AG10803 (cell line): ENCODE measurements at regions not wholly inside any gene's neighbourhood (a gene's known extent, or its start where the extent isn't known, plus 50 kb on each side); places are given as distances from the start of the nearest gene placed in this dataset.
"Not testable (repeated sequence)": the region's sequence is repeated elsewhere in the genome, so short reads cannot be mapped to it uniquely, and the experiment has no call there.

Experiments used
- DNase-seq: peaks from one replicate; pipeline ENCODE4 v3.0.0; 2010; ENCODE audit warnings: low read depth
- H3K4me3 ChIP-seq: 2 replicates; pipeline ENCODE4 v1.5.1; 2011; ENCODE audit warnings: mild to moderate bottlenecking, low read length, control low read depth
- TF ChIP-seq, protein P1 (sequence below): conservative IDR thresholded peaks from 2 replicates; pipeline ENCODE4 v1.5.1; 2011; ENCODE audit warnings: mild to moderate bottlenecking, low read length, control low read depth, inconsistent platforms

DNA sequence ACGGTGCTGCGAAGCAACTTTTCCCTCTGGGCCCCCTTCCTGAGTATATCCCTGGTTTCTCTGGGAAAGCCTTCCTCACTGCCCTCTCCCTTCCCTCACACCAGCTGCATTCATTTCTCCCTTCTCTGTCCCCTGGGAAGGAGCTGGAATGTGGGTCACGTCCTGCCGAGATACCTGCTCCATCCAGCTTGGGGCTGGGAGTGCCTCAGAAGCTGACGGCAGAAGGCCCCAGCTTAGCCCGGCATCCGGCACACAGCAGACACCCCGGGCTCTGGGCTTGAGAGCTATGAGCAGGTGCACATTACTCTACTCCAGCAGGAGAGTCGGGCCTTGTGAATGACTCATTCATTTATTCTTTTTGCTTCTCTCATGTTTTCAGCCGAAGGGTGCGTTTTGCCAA, 170.6 kb downstream of the TEX29 start:
- no peak overlapping the region for H3K4me3 ChIP-seq
- no peak for DNase-seq
- TF ChIP-seq, protein P1, sequence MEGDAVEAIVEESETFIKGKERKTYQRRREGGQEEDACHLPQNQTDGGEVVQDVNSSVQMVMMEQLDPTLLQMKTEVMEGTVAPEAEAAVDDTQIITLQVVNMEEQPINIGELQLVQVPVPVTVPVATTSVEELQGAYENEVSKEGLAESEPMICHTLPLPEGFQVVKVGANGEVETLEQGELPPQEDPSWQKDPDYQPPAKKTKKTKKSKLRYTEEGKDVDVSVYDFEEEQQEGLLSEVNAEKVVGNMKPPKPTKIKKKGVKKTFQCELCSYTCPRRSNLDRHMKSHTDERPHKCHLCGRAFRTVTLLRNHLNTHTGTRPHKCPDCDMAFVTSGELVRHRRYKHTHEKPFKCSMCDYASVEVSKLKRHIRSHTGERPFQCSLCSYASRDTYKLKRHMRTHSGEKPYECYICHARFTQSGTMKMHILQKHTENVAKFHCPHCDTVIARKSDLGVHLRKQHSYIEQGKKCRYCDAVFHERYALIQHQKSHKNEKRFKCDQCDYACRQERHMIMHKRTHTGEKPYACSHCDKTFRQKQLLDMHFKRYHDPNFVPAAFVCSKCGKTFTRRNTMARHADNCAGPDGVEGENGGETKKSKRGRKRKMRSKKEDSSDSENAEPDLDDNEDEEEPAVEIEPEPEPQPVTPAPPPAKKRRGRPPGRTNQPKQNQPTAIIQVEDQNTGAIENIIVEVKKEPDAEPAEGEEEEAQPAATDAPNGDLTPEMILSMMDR: no peak

DNA sequence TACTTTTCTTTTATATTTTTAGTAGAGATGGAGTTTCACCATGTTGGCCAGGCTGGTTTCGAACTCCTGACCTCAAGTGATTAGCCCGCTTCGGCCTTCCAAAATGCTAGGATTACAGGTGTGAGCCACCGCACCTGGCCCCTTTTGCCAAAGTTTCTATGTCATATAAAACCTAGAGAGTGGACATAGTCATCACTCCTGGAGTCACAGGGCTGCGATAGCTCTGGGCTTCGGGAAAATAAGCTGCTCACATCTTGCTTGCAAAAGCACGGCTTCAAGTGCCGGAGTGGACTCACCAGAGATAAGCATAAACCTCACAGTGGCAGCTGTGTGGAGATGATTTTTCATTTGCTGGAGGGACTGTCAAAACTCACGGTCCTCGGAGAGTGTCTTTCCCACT, 171.2 kb downstream of the TEX29 start:
- no peak for DNase-seq
- no peak overlapping the region for H3K4me3 ChIP-seq
- TF ChIP-seq, protein P1: no peak

DNA sequence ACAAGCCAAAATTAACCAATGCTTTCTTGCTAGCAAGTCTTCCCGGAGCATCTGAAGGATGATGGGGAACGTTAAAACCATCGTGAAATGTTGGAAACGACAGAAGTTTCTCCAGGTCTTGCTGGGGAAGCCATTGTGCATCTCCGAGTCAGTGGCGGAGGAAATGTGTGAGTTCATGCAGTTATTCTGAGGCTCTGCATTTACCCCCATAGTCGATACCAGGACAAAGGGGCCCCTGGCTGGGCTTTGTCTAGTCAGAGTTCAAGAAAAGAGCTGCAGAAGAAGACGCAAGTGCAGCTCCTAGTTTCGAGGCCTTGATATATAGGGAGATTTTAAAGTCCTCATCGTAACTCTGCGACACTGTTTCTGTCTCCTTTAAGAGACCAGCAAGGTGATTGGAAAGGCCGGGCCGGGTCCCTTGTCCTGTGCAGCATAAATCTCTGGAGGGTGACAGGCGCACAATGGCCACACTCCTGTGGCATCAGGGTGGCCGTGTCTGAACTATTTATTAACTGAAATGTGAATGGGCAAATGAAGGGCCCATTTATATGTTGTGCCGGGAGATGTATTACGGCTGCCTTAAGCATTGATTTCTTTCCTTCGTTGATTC, 172.0 kb downstream of the TEX29 start:
- H3K4me3 ChIP-seq: no peak overlapping the region
- no peak for DNase-seq
- TF ChIP-seq, protein P1: no peak

DNA sequence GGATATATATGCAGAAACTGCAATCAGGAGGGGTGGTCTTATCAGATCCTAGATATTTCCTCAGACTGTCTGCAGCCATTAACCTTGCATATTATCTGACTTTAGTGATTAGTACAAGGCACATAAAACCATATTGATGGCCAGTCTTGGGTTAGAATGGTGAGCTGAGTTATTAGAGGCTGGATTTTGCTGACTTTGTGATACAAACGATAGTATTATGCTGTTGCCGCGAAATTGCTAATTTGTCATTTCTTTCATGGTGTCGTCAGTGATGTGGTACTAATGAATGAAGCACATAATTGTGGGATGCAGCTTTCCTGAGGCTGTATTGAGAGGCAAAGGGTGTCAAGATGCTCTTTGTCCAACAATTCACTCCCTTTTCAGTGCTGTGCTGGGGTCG, 172.5 kb downstream of the TEX29 start:
- TF ChIP-seq, protein P1: no peak
- DNase-seq: no peak
- H3K4me3 ChIP-seq: no peak overlapping the region

DNA sequence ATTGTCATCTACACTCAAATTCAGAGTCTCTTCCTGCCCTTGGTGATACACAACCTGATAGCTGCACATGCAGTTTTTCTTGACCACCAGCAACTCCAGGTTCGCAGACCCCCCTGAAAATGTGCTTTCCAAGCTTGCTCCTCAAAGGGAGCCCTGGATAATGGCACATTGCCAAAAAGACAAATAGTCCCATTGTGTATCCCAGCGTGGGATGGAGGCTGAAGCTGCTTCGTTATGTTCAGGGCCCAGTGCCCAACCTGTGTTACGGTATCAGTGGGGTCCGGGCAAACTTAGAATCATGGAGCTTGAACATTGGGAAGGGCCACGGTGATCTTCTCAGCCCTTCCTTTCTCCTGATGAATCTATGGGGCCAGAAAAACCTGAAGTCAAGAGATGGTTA, 173.0 kb downstream of the TEX29 start:
- no peak for DNase-seq
- TF ChIP-seq, protein P1: no peak
- H3K4me3 ChIP-seq: no peak overlapping the region

DNA sequence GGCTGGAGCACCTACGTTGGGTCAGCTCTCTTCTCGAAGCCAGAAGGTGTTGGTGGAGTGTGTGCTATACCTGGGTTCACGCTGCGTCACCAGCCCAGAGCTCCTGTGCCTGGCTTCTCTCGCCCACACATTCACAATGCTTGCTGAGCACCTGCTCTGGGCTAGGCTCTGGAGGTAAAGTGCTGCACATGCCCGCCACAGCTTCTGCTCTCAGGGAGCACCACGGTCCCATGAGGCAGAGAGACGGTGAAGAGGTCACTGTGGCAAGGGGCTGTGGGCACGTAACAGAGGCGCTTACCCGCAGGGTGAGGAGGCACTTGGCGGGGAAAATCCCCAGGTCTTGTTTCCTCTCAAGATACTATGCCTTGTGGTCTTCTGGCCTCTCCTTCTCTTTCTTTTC, 174.2 kb downstream of the TEX29 start:
- TF ChIP-seq, protein P1: no peak
- no peak overlapping the region for H3K4me3 ChIP-seq
- DNase-seq: no peak

DNA sequence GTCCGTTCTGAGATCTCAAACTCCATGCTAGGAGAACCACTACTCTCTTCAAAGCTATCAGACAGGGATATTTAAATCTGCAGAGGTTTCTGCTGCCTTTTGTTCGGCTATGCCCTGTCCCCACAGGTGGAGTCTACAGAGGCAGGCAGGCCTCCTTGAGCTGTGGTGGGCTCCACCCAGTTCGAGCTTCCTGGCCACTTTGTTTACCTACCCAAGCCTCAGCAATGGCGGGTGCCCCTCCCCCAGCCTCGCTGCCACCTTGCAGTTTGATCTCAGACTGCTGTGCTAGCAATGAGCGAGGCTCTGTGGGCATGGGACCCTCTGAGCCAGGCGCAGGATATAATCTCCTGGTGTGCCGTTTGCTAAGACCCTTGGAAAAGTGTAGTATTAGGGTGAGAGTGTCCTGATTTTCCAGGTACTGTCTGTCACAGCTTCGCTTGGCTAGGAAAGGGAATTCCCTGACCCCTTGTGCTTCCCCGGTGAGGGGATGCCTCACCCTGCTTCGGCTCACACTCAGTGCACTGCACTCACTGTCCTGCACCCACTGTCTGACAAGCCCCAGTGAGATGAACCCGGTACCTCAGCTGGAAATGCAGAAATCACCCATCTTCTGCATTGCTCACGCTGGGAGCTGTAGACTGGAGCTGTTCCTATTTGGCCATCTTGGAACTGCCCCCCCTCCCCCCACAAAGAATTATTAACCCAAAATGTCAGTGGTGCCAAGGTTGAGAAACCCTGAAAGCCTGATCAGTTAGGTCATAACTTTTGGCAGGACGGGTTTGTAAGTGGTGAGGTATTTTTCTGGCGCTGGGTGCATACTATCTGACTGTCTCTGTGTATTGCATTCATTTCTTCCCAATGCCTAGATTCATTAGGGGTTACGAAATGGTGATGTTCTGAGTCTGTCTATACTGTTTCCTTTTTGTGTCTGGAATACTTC, 181.4 kb downstream of the TEX29 start:
- not testable (repeated sequence) for H3K4me3 ChIP-seq, DNase-seq
